ENCODE measurements at regions not wholly inside any gene's neighbourhood (a gene's known extent, or its start where the extent isn't known, plus 50 kb on each side); places are given as distances from the start of the nearest gene placed in this dataset.

DNA sequence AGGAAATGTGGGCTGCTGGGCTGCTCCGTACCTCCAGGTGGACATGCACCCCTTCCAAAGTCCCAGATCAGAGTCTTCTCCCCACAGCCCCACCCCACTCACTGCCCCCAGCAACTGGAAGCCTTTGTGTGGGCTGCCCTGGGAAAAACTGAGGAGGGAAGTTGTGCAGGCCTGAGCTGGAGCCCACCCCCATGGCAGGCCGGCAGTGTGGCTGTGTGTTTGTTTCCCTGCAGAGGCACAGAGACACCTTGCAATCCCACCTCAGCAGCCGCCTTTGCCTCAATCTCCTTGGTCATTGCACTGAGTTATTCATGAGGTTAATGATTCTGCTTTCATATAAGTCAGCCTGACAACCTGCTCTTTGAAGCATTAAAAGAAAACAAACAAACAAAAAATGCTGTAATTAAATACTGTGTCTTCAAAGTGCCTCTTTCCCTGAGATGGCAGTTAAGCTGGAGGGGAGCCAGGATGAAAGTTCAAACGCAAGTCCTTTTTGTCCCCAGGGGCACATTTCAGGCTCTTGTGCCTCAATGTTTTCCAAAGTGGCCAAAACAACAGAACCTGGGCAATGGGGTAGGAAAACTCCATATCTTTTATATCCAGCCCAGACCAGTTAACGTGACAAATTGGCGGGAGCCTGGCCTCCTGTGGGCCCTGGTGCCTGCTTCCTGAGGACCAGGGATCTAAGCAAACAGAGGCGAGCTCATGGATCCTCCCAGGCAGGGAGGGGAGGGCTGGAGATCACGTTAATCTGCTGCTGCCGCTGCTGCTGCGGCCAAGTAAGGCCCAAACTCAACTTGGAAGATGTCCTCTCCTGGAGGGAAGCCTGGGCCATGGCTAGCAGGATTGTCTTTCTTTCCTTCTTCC is 51.9 kb upstream of the TSPAN11 start:
- DNase-seq (ENCODE audit: low read depth in 3 of 3) = no peak

GRCh38 chr12:30870491-30871265 is 55.9 kb upstream of the TSPAN11 start:
- DNase-seq (ENCODE audit: low read depth in 3 of 3) = no peak

- DNase-seq (ENCODE audit: low read depth in 3 of 3) = no peak
These were observed 59.1 kb upstream of the TSPAN11 start for GRCh38 chr12:30867415-30867814.

DNA sequence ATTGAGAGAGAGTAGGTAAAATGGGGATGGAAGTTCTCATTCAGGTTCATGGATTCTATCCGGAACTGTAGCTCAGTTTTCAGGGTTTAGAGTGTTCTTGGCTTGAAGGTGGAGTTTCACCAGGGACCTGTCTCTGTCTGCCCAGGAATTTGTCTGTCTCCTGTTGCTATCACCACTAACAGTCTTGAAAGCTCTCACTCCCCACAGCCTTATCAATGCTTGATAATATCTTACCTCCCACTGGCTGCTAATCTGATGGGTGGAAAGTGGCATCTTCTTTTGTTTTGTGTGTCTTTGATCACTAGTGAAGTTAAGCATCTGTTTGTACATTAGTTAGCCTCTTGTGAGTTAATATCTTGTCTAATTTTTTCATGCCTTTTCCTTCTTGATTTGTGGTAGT is 60.3 kb upstream of the TSPAN11 start:
- no peak for DNase-seq (ENCODE audit: low read depth in 3 of 3)

DNA sequence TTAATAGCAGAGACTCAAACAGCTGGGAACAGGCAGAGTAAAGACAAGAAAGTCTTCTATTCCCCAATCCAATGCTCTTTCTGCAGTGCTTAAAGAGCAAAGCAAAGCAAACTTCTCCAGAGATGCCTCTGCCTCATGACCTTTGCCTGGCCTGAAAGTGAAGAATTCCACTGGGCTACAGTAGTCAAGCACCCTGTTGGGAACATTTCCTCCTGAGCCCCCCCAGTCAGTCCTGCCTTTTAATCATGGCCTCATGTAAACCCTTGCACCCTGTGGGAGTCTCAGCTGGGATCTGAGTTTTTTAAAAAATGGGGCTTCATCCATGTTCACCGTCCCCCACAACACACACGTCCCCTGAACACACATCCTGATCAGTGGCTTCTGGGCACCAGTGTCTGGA is 62.7 kb upstream of the TSPAN11 start:
- DNase-seq (ENCODE audit: low read depth in 3 of 3) = no peak

DNA sequence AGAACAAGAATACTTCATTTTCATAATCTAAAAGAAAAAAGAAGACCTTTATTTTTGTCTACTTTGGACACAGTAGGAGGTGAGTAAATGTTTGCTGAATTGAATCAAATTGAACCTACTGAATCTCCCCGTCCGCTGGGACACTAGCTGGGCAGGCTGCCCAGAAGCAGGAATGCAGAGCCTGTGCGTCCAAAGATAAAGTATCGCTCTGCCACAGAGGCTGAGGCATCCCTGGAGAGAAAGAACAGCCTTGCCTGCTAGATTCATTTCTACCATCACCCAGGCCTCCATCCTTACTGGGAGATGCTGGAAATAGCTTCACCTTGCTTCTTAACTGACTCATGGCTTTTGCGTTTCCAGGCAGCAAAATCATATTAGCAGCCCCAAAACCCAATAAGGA is 64.1 kb upstream of the TSPAN11 start:
- no peak for DNase-seq (ENCODE audit: low read depth in 3 of 3)

- DNase-seq (ENCODE audit: low read depth in 3 of 3) = no peak
These were observed 67.3 kb upstream of the TSPAN11 start for GRCh38 chr12:30859226-30859625.

GRCh38 chr12:30858471-30858870 is 68.1 kb upstream of the TSPAN11 start:
- DNase-seq (ENCODE audit: low read depth in 3 of 3) = no peak

DNA sequence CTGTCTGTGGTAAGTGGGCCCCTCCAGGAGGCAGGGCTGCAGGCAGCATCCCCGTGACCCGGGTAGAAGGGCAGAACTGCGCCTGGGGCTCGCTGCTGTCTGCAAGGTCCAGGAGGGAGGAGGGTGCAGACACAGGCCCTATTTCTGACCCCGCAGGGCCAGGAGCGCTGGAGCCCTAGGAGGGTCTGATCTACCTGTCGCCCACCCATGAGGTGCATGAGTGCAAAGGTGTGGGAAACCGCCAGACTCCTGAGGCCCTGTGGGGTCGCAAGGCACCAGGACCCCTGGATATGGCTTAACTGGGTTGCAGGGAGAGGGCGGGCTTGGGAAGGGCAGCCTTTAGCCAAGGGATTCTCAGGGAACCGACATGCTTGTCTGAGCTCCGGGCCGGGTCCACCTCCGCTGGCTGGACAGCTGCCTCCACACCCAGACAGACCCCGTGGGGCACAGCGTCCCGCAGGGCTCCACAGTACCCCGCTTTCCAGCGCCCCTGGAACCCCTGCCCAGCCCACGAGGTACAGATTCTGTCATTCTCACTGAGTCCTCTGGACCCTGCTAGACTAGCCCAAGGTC is 72.9 kb upstream of the TSPAN11 start:
- no peak for DNase-seq (ENCODE audit: low read depth in 3 of 3)

DNA sequence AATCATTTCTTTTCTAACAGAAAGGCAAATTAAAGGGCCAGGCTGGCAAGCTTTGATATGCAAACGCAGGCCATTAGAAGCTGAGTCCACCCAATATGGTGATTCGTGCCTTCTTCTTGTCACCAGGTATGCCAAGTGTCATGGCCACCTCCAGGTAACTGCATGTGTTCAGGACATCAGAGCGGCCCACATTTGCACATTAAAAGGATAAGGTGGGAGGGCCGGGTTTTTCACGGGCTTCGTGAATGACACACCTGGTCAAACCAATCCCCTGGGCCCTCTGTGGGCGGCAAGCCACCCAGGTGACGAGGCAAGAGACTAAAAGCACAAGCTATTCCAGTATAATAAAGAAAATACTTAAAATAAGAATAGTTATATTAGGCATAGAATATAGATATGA is 75.9 kb upstream of the TSPAN11 start:
- no peak for DNase-seq (ENCODE audit: low read depth in 3 of 3)

DNA sequence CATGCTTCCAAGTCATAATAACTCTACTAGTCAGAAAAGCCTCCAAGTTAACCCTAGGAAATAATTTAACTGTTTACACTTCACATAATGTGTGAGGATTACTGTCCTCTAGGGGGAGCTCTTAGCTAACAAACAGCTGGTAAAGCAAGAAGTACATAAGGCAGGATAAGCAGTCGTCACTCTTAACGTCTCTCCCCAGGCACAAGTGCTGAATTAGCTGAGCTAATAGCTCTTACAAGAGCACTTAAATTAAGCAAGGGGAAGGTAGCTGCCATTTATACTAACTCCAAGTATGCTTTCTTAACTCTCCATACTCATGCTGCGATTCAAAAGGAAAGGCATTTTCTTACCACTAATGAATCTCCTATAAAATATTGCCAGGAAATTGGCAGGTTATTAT is 79.3 kb upstream of the TSPAN11 start:
- peak in 1 of 3 experiments; percentile 22 for DNase-seq (ENCODE audit: low read depth in 3 of 3)

DNA sequence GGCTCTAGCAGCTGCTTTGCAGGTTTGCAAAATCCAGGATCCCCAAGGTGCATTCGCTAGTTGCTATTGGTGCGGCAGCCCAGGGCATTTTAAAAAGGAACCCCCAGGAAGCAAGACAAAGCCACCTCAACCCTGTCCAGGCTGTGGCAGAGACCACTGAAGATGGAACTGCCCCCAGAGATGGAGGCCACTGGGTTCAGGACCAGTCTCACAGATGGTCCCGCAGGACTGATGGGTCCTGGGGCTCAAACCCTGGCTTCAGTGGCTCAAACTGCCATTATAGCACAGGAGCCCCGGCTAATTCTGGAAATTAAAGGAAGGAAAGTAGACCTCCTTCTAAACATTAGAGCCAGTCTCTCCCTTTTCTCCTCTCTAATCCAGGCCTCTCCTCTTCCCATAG is 79.8 kb upstream of the TSPAN11 start:
- no peak for DNase-seq (ENCODE audit: low read depth in 3 of 3)

- no peak for DNase-seq (ENCODE audit: low read depth in 3 of 3)
These were observed 80.9 kb upstream of the TSPAN11 start for GRCh38 chr12:30845676-30846075.

GRCh38 chr12:30843211-30843610 is 83.3 kb upstream of the TSPAN11 start:
- no peak for DNase-seq (ENCODE audit: low read depth in 3 of 3)

- no peak for DNase-seq (ENCODE audit: low read depth in 3 of 3)
These were observed 85.8 kb upstream of the TSPAN11 start for GRCh38 chr12:30840715-30841114.

DNA sequence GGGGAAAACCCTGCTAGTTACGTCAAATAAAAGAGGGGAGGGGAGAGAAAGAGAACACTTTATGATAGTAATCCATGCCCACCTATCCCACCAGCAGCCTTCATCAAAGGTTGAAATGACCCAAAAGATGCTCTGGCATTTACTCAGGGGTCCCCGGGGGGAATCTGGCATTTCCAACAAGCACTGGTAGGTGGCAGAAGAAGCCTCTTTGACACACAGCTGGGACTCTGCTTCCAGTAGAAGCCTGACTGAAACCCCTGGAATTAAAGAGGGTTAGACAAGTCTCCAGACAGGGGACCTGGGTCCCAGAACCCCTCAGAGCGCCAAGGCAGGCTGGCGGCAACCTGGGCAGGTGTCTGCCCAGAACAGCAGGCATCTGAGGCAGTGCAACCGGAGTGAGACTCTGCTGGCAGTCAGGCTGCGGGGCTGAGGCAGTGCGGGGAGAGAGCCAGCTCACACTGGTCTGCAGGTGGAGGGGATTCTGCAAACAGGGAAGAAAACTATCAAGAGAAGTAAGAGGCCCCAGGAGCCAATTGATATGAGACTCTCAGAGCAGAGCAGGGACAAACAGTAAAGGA is 85.0 kb upstream of the CAPRIN2 start:
- no peak for DNase-seq (ENCODE audit: low read depth in 3 of 3)

DNA sequence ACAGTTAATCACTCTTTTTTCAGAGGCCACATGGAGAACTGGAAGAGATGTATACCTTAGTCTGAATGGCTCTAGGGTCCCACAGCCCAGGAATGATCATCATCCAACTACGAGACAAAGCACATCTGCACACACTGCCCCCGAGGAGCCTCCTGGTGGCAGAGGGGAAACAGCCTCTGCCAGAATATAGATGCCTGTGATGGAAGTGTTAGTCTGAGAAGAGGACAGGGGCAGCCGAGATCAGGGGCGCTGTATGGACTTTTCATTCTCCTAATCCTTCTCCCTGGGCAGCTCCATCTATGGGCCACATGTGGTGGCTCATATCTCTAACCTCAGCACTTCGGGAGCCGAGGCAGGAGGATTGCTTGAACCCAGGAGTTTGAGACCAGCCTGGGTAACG is 82.8 kb upstream of the CAPRIN2 start:
- DNase-seq (ENCODE audit: low read depth in 3 of 3) = no peak

GRCh38 chr12:30836656-30837445 is 82.1 kb upstream of the CAPRIN2 start:
- no peak for DNase-seq (ENCODE audit: low read depth in 3 of 3)

DNA sequence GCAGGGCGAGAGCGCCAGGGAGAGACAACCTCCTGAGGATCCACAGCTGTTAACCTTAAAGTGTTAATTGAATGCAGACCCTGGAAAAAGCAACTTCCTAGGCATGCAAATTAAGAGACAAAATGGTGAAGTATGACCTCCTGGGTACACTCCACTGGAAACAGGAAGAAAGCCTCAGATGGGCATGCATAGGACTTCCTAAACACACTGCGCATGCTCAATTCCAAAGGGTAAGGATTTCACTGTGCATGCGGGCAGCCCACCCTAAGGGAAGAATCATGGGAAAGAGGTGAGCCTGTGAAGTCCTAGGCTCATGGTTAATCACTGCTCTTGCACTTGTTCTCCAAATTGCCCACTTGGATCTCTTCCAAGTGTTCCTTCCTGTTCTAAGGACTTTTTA is 80.5 kb upstream of the CAPRIN2 start:
- no peak for DNase-seq (ENCODE audit: low read depth in 3 of 3)

- DNase-seq (ENCODE audit: low read depth in 3 of 3) = no peak
These were observed 76.0 kb upstream of the CAPRIN2 start for GRCh38 chr12:30830751-30831150.

- DNase-seq (ENCODE audit: low read depth in 3 of 3) = no peak
These were observed 75.1 kb upstream of the CAPRIN2 start for GRCh38 chr12:30829876-30830275.

- no peak for DNase-seq (ENCODE audit: low read depth in 3 of 3)
These were observed 73.9 kb upstream of the CAPRIN2 start for GRCh38 chr12:30828686-30829085.
